GM21447 (cell line): ENCODE measurements at regions not wholly inside any gene's neighbourhood (a gene's known extent, or its start where the extent isn't known, plus 50 kb on each side); places are given as distances from the start of the nearest gene placed in this dataset.
"Not testable (repeated sequence)": the region's sequence is repeated elsewhere in the genome, so short reads cannot be mapped to it uniquely, and the experiment has no call there.

ENCODE experiments used
- ATAC-seq: cut with Tn5 transposase; IDR thresholded peaks from one replicate; pipeline ENCODE4 v1.9.1; 2021; ENCODE audit not compliant: unreplicated experiment

- peak; percentile 99 for ATAC-seq
Observed at GRCh38 chr9:41273549-41274267, 84.6 kb upstream of the ZNG1F start.

- peak; percentile 34 for ATAC-seq
Observed at GRCh38 chr9:41272879-41273548, 83.9 kb upstream of the ZNG1F start.

- ATAC-seq, result not testable (repeated sequence)
Observed at GRCh38 chr9:41270992-41271391, 81.9 kb upstream of the ZNG1F start.

- not testable (repeated sequence) for ATAC-seq
Observed at GRCh38 chr9:41269471-41269870, 80.4 kb upstream of the ZNG1F start.

DNA sequence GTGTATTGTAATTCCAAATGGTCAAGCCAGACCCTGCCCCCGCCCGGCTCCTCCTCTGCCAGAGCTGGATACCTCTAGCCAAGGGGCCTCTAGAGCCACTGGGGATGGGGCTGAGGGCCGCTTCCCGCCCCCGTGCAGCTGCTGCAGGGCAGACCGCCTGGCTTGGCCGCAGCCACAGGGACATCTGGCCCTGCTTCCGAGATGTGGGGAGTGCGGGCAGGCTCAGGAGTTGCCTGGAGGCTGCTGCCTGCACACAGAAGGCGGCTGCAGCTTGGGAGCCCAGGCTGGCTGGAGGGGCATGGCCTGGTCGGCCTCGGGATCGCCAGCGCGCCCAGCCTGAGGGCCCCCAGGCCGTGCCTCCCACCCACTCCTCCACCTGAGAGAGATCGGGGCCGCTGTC, 79.9 kb upstream of the ZNG1F start:
- ATAC-seq, result not testable (repeated sequence)

- ATAC-seq, result not testable (repeated sequence)
Observed at GRCh38 chr9:41266602-41267001, 77.5 kb upstream of the ZNG1F start.

DNA sequence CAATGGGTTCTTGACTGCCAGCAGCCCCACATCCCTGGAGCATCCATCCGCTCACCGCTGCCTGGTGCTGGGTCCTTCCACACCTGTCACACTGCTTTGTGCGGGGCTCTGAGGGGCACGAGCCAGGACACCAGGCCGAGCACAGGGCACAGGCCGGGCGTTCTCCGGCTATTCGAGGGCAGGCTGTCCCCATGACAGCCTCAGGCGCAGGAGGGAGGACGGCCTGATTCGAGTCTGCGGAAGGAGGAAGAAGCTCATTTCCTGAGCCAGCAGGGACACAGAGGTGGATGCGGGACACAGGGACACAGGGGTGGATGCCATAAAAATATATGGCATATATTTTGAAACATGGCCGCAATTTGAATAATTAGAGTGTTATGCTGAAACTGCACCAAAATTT, 76.9 kb upstream of the ZNG1F start:
- not testable (repeated sequence) for ATAC-seq

- not testable (repeated sequence) for ATAC-seq
Observed at GRCh38 chr9:41251973-41252372, 62.9 kb upstream of the ZNG1F start.

- not testable (repeated sequence) for ATAC-seq
Observed at GRCh38 chr9:41251101-41251500, 62.0 kb upstream of the ZNG1F start.

GRCh38 chr9:41246702-41247101, 57.6 kb upstream of the ZNG1F start:
- not testable (repeated sequence) for ATAC-seq
